HUES6 (cell line): ENCODE measurements at regions not wholly inside any gene's neighbourhood (a gene's known extent, or its start where the extent isn't known, plus 50 kb on each side); places are given as distances from the start of the nearest gene placed in this dataset.

Experiments used
- H3K27ac ChIP-seq: 2 replicates; pipeline ENCODE4 v1.7.0; 2013; ENCODE audit warnings: low read depth, mild to moderate bottlenecking, low read length, inconsistent platforms
- H3K27me3 ChIP-seq: 2 replicates; pipeline ENCODE4 v1.6.1; 2013; ENCODE audit warnings: low read length; ENCODE audit not compliant: control insufficient read depth, insufficient read depth
- H3K36me3 ChIP-seq: 2 replicates; pipeline ENCODE4 v1.6.1; 2013; ENCODE audit warnings: low read length; ENCODE audit not compliant: control insufficient read depth, insufficient read depth
- H3K4me1 ChIP-seq: 2 replicates; pipeline ENCODE4 v1.6.1; 2013; ENCODE audit warnings: low read length; ENCODE audit not compliant: control insufficient read depth, insufficient read depth
- H3K4me3 ChIP-seq: 2 replicates; pipeline ENCODE4 v1.5.1; 2013; ENCODE audit warnings: low read depth, low read length
- H3K9ac ChIP-seq: one replicate; pipeline ENCODE4 v1.6.1; 2013; ENCODE audit warnings: mild to moderate bottlenecking, low read length
- H3K9me3 ChIP-seq: 2 replicates; pipeline ENCODE4 v1.6.1; 2013; ENCODE audit warnings: low read depth, low read length; ENCODE audit not compliant: control insufficient read depth, insufficient read depth

- Histone ChIP-seq H3K4me3 (no peak overlapping the region), H3K27ac (no peak overlapping the region), H3K27me3 (no peaks in the 10 kb centered on the region; the same call in 1 of the 2 replicates), H3K36me3 (no peaks in the 10 kb centered on the region), H3K4me1 (peaks cover 6% of the 10 kb centered on the region; the same call in 1 of the 2 replicates), H3K9me3 (no peaks in the 10 kb centered on the region), H3K9ac (no peak overlapping the region)
Observed at GRCh38 chr5:174191850-174192655, 146.5 kb downstream of the NSG2 start.

GRCh38 chr5:174192901-174193300 lies 147.4 kb downstream of the NSG2 start:
- Histone ChIP-seq H3K27ac (no peak overlapping the region), H3K9me3 (no peaks in the 10 kb centered on the region), H3K27me3 (no peaks in the 10 kb centered on the region; the same call in 1 of the 2 replicates), H3K4me3 (no peak overlapping the region), H3K36me3 (no peaks in the 10 kb centered on the region), H3K4me1 (peaks cover 6% of the 10 kb centered on the region; the same call in 1 of the 2 replicates), H3K9ac (no peak overlapping the region)

GRCh38 chr5:174195517-174195916 lies 150.0 kb downstream of the NSG2 start:
- H3K4me1 ChIP-seq: peaks cover 6% of the 10 kb centered on the region; the same call in 1 of the 2 replicates
- H3K27ac ChIP-seq: no peak overlapping the region
- H3K36me3 ChIP-seq: no peaks in the 10 kb centered on the region
- no peaks in the 10 kb centered on the region; the same call in 1 of the 2 replicates for H3K27me3 ChIP-seq
- no peak overlapping the region for H3K9ac ChIP-seq
- no peaks in the 10 kb centered on the region for H3K9me3 ChIP-seq
- no peak overlapping the region for H3K4me3 ChIP-seq

GRCh38 chr5:174197929-174198328 lies 152.4 kb downstream of the NSG2 start:
- H3K9me3 ChIP-seq: 0 out of 2 replicates have a peak, but pooled peaks cover 2% of the 10 kb centered on the region
- H3K27ac ChIP-seq: no peak overlapping the region
- no peaks in the 10 kb centered on the region for H3K27me3 ChIP-seq
- no peak overlapping the region for H3K9ac ChIP-seq
- no peaks in the 10 kb centered on the region for H3K36me3 ChIP-seq
- H3K4me1 ChIP-seq: peaks cover 6% of the 10 kb centered on the region; the same call in 1 of the 2 replicates
- no peak overlapping the region for H3K4me3 ChIP-seq

- Histone ChIP-seq H3K27ac (no peak overlapping the region), H3K9ac (no peak overlapping the region), H3K9me3 (0 out of 2 replicates have a peak, but pooled peaks cover 2% of the 10 kb centered on the region), H3K36me3 (no peaks in the 10 kb centered on the region), H3K4me1 (peaks cover 6% of the 10 kb centered on the region; the same call in 1 of the 2 replicates), H3K27me3 (no peaks in the 10 kb centered on the region), H3K4me3 (no peak overlapping the region)
Observed at GRCh38 chr5:174198541-174198940, 153.0 kb downstream of the NSG2 start.

GRCh38 chr5:174202996-174203395 lies 157.5 kb downstream of the NSG2 start:
- H3K27me3 ChIP-seq: no peaks in the 10 kb centered on the region
- no peaks in the 10 kb centered on the region for H3K36me3 ChIP-seq
- H3K4me3 ChIP-seq: no peak overlapping the region
- no peaks in the 10 kb centered on the region for H3K4me1 ChIP-seq
- no peak overlapping the region for H3K9ac ChIP-seq
- 0 out of 2 replicates have a peak, but pooled peaks cover 2% of the 10 kb centered on the region for H3K9me3 ChIP-seq
- H3K27ac ChIP-seq: no peak overlapping the region

- Histone ChIP-seq H3K36me3 (no peaks in the 10 kb centered on the region), H3K27me3 (no peaks in the 10 kb centered on the region), H3K9me3 (0 out of 2 replicates have a peak, but pooled peaks cover 2% of the 10 kb centered on the region), H3K9ac (no peak overlapping the region), H3K4me3 (no peak overlapping the region), H3K27ac (no peak overlapping the region), H3K4me1 (no peaks in the 10 kb centered on the region)
Observed at GRCh38 chr5:174204535-174205313, 159.2 kb downstream of the NSG2 start.

GRCh38 chr5:174205939-174206338 lies 160.4 kb downstream of the NSG2 start:
- no peaks in the 10 kb centered on the region for H3K36me3 ChIP-seq
- H3K9me3 ChIP-seq: 0 out of 2 replicates have a peak, but pooled peaks cover 2% of the 10 kb centered on the region
- no peaks in the 10 kb centered on the region for H3K4me1 ChIP-seq
- H3K27me3 ChIP-seq: no peaks in the 10 kb centered on the region
- no peak overlapping the region for H3K4me3 ChIP-seq
- H3K27ac ChIP-seq: no peak overlapping the region
- no peak overlapping the region for H3K9ac ChIP-seq

- no peaks in the 10 kb centered on the region for H3K36me3 ChIP-seq
- no peak overlapping the region for H3K27ac ChIP-seq
- no peaks in the 10 kb centered on the region for H3K9me3 ChIP-seq
- no peak overlapping the region for H3K9ac ChIP-seq
- H3K27me3 ChIP-seq: peaks cover 8% of the 10 kb centered on the region; the same call in 1 of the 2 replicates
- no peak overlapping the region for H3K4me3 ChIP-seq
- H3K4me1 ChIP-seq: no peaks in the 10 kb centered on the region
Observed at GRCh38 chr5:174210596-174211276, 165.2 kb downstream of the NSG2 start.

- Histone ChIP-seq H3K36me3 (no peaks in the 10 kb centered on the region), H3K27me3 (peaks cover 8% of the 10 kb centered on the region; the same call in 1 of the 2 replicates), H3K9ac (no peak overlapping the region), H3K4me1 (no peaks in the 10 kb centered on the region), H3K27ac (no peak overlapping the region), H3K9me3 (no peaks in the 10 kb centered on the region), H3K4me3 (no peak overlapping the region)
Observed at GRCh38 chr5:174211277-174211626, 165.7 kb downstream of the NSG2 start.
